PC-9 (cell line): ENCODE measurements at regions not wholly inside any gene's neighbourhood (a gene's known extent, or its start where the extent isn't known, plus 50 kb on each side); places are given as distances from the start of the nearest gene placed in this dataset.

ENCODE experiments used
- BruUV-seq: library from RNA; stranded (reverse); fragments of 400-500 nt; replicated peaks from 2 replicates; lab custom pipeline; 2021; lab: Mats Ljungman, UMichigan
- CTCF ChIA-PET: fragments of 300-600 bp; sonication (Branson Sonifier 250); formaldehyde crosslinking; loops from one replicate; lab custom pipeline; 2022; ENCODE audit warnings: antibody characterized with exemption; lab: Charles Lee
- POLR2A ChIA-PET: fragments of 300-600 bp; sonication (Branson Sonifier 250); formaldehyde crosslinking; loops from one replicate; lab custom pipeline; 2022; ENCODE audit warnings: antibody characterized with exemption; ENCODE audit not compliant: unreplicated experiment; lab: Charles Lee
- DNase-seq, 2 experiments: peaks; one replicate each; pipeline versions ENCODE4 v3.0.0 to v3.0.0-alpha.2; 2015 to 2022; ENCODE audit warnings: mixed read lengths in 1 of 2
- H2AFZ ChIP-seq: fragments of 200-600 bp; sonication (generic); 2 replicates; pipeline ENCODE4 v1.8.1; 2017; ENCODE audit warnings: antibody characterized with exemption
- H3F3A ChIP-seq: fragments of 200-600 bp; sonication (generic); 2 replicates; pipeline ENCODE4 v1.8.1; 2017; ENCODE audit warnings: antibody characterized with exemption, mild to moderate bottlenecking, low read depth; ENCODE audit not compliant: insufficient read depth
- H3K27ac ChIP-seq: fragments of 200-600 bp; sonication (generic); 2 replicates; pipeline ENCODE4 v1.6.1; 2016; ENCODE audit warnings: mixed run types
- H3K27me3 ChIP-seq: fragments of 200-600 bp; sonication (generic); 2 replicates; pipeline ENCODE4 v1.6.1; 2016; ENCODE audit warnings: low read depth, mixed run types; ENCODE audit not compliant: insufficient read depth
- H3K36me3 ChIP-seq: fragments of 200-600 bp; sonication (generic); 2 replicates; pipeline ENCODE4 v1.6.1; 2016; ENCODE audit warnings: low read depth, mixed run types
- H3K4me1 ChIP-seq: fragments of 200-600 bp; sonication (generic); replicated peaks from 2 replicates; pipeline ENCODE4 v1.6.1; 2016; ENCODE audit warnings: mixed run types; ENCODE audit not compliant: insufficient read depth
- H3K4me2 ChIP-seq: fragments of 200-600 bp; sonication (generic); 2 replicates; pipeline ENCODE4 v1.6.1; 2017; ENCODE audit warnings: mixed run types
- H3K4me3 ChIP-seq: fragments of 200-600 bp; sonication (generic); 2 replicates; pipeline ENCODE4 v1.6.1; 2016; ENCODE audit warnings: mixed run types
- H3K79me2 ChIP-seq: fragments of 200-600 bp; sonication (generic); 2 replicates; pipeline ENCODE4 v1.6.1; 2017; ENCODE audit warnings: low read depth, mixed run types
- H3K9me2 ChIP-seq: fragments of 200-600 bp; sonication (generic); 2 replicates; pipeline ENCODE4 v1.8.1; 2017; ENCODE audit warnings: mild to moderate bottlenecking; ENCODE audit not compliant: insufficient read depth
- H3K9me3 ChIP-seq: fragments of 200-600 bp; sonication (generic); 2 replicates; pipeline ENCODE4 v1.8.1; 2016; ENCODE audit warnings: low read depth; ENCODE audit not compliant: insufficient read depth
- H4K20me1 ChIP-seq: fragments of 200-600 bp; sonication (generic); 2 replicates; pipeline ENCODE4 v1.8.1; 2017; ENCODE audit not compliant: insufficient read depth
- EZH2 ChIP-seq: fragments of 200-600 bp; sonication (generic); IDR thresholded peaks from 2 replicates; pipeline ENCODE4 v1.8.0; 2017; ENCODE audit warnings: antibody characterized with exemption, low read depth
- intact Hi-C: fragments of 100-400 bp; cut with micrococcal nuclease; formaldehyde crosslinking; loops from one replicate; pipeline ENCODE4 v1.10.0; 2022; ENCODE audit not compliant: unreplicated experiment
- TF ChIP-seq, protein P1 (sequence below): fragments of 200-600 bp; sonication (generic); conservative IDR thresholded peaks from 2 replicates; pipeline ENCODE4 v1.6.1; 2017; ENCODE audit warnings: mixed run types, antibody characterized with exemption, mild to moderate bottlenecking, moderate library complexity

- no TSS peak for BruUV-seq
- ChIA-PET CTCF (no interaction called here), POLR2A (no interaction called here)
- H2AFZ ChIP-seq, result no peak overlapping the region
- no peaks in the 10 kb centered on the region for H3K27me3 ChIP-seq
- TF ChIP-seq, protein P1, sequence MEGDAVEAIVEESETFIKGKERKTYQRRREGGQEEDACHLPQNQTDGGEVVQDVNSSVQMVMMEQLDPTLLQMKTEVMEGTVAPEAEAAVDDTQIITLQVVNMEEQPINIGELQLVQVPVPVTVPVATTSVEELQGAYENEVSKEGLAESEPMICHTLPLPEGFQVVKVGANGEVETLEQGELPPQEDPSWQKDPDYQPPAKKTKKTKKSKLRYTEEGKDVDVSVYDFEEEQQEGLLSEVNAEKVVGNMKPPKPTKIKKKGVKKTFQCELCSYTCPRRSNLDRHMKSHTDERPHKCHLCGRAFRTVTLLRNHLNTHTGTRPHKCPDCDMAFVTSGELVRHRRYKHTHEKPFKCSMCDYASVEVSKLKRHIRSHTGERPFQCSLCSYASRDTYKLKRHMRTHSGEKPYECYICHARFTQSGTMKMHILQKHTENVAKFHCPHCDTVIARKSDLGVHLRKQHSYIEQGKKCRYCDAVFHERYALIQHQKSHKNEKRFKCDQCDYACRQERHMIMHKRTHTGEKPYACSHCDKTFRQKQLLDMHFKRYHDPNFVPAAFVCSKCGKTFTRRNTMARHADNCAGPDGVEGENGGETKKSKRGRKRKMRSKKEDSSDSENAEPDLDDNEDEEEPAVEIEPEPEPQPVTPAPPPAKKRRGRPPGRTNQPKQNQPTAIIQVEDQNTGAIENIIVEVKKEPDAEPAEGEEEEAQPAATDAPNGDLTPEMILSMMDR, result no peak
- TF ChIP-seq EZH2, result no peak
- no peak overlapping the region for H3K4me3 ChIP-seq
- intact Hi-C loops, result no loop called here
- no peak for DNase-seq
- no peaks in the 10 kb centered on the region for H3K36me3 ChIP-seq
- no peak overlapping the region for H3K4me2 ChIP-seq
- H3K79me2 ChIP-seq, result no peaks in the 10 kb centered on the region
- no peaks in the 10 kb centered on the region for H3K4me1 ChIP-seq
- H3K9me2 ChIP-seq, result no peaks in the 10 kb centered on the region
- no peaks in the 10 kb centered on the region for H4K20me1 ChIP-seq
- H3F3A ChIP-seq, result no peaks in the 10 kb centered on the region
- no peaks in the 10 kb centered on the region for H3K9me3 ChIP-seq
- H3K27ac ChIP-seq, result no peak overlapping the region
Measured at GRCh38 chr11:79919350-79919749, 478.5 kb upstream of the TENM4 start.

- H3K9me3 ChIP-seq, result no peaks in the 10 kb centered on the region
- H3K9me2 ChIP-seq, result no peaks in the 10 kb centered on the region
- no peak overlapping the region for H3K27ac ChIP-seq
- TF ChIP-seq, protein P1, result no peak
- TF ChIP-seq EZH2, result no peak
- no peaks in the 10 kb centered on the region for H3K79me2 ChIP-seq
- no peaks in the 10 kb centered on the region for H3K4me1 ChIP-seq
- no TSS peak for BruUV-seq
- H3K27me3 ChIP-seq, result no peaks in the 10 kb centered on the region
- no peak overlapping the region for H3K4me3 ChIP-seq
- H2AFZ ChIP-seq, result no peak overlapping the region
- intact Hi-C loops, result no loop called here
- no peak overlapping the region for H3K4me2 ChIP-seq
- H4K20me1 ChIP-seq, result no peaks in the 10 kb centered on the region
- no peaks in the 10 kb centered on the region for H3F3A ChIP-seq
- ChIA-PET POLR2A (no interaction called here), CTCF (no interaction called here)
- no peak for DNase-seq
- no peaks in the 10 kb centered on the region for H3K36me3 ChIP-seq
Measured at GRCh38 chr11:79918846-79919245, 478.0 kb upstream of the TENM4 start.

DNA sequence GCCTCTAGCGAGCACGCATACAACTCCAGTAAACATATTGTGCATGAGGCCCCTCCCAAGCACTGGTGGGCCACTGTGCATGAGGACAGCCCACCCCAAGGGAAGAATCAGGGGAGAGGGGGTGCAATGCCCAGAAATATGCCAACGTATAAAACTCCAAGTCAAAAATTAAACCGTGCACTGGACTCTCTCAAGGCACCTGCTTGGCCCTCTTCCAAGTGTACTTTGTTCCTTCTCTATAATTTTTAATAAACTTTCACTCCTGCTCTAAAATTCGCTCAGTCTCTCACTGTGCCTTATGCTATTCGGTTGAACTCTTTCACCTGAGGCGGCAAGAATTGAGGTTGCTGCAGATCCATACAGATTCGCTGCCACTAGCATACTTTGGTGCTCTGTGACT is 465.3 kb upstream of the TENM4 start:
- H3K9me3 ChIP-seq, result no peaks in the 10 kb centered on the region
- no peak overlapping the region for H3K4me2 ChIP-seq
- no peak overlapping the region for H3K27ac ChIP-seq
- H3K4me1 ChIP-seq, result no peaks in the 10 kb centered on the region
- H3K27me3 ChIP-seq, result no peaks in the 10 kb centered on the region
- no peaks in the 10 kb centered on the region for H3F3A ChIP-seq
- H3K36me3 ChIP-seq, result no peaks in the 10 kb centered on the region
- no peak overlapping the region for H3K4me3 ChIP-seq
- intact Hi-C loops, result no loop called here
- no peaks in the 10 kb centered on the region for H4K20me1 ChIP-seq
- H3K79me2 ChIP-seq, result no peaks in the 10 kb centered on the region
- no peak overlapping the region for H2AFZ ChIP-seq
- H3K9me2 ChIP-seq, result no peaks in the 10 kb centered on the region
- no peak for TF ChIP-seq EZH2
- TF ChIP-seq, protein P1, result no peak
- ChIA-PET POLR2A (no interaction called here), CTCF (no interaction called here)
- BruUV-seq, result no TSS peak
- no peak for DNase-seq
